ENCODE measurements at regions not wholly inside any gene's neighbourhood (a gene's known extent, or its start where the extent isn't known, plus 50 kb on each side); places are given as distances from the start of the nearest gene placed in this dataset.

DNA sequence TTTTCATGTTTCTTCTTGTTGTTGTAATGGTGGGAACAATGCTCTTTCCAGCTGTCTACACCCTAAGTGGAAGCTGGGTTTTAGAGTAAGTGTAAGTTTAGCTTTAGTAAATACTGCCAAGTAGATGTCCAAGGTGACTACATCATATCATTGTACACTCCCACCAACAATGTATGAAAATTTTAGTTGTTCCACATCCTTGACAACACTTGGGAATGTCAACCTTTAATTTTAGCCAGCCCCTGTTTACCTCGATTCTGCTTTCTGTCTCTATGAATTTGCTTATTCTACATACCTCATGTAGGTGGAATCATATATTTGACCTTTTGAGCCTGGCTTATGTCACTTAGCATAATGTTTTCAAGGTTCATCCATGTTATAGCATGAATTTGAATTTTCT is 93.0 kb downstream of the MTPAP start:
- DNase-seq (ENCODE audit: low spot score): no peak

- DNase-seq (ENCODE audit: low spot score): no peak
Measured at GRCh38 chr10:30254926-30255325, 94.2 kb downstream of the MTPAP start.

GRCh38 chr10:30248728-30249127 is 100.3 kb downstream of the MTPAP start:
- no peak for DNase-seq (ENCODE audit: low spot score)

GRCh38 chr10:30247704-30248103 is 101.4 kb downstream of the MTPAP start:
- no peak for DNase-seq (ENCODE audit: low spot score)

DNA sequence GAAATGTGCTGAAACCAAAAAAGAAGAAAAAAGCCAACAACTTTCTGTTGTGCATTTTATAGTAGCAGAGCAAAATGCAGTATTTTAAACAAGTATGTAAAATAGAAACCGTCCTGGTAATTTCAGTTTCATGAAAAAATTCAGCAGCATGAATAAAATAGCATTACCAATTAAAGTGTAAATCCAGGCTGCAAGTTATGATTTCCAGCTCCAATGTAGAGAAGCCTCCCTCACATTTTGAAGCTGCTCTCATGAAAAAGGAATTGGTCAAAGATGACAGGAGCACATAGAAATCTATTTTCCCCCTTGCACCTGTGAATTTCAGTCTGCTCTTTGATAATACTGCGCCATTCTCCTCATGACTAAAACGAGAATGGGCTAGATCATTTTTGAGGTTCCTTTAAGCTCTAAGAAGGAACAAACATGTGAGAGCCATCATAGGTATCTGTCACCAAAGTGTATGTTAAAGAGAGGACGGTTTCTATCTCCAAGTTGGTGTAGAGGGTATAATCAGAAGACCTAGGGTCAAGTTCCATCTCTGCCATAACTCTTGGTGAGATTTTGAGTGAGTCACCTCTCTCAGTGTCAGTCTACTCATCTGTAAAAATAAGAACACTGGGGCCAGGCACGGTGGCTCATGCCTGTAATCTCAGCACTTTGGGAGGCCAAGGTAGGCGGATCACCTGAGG is 107.5 kb downstream of the MTPAP start:
- no peak for DNase-seq (ENCODE audit: low spot score)

- no peak for DNase-seq (ENCODE audit: low spot score)
Measured at GRCh38 chr10:30238836-30239235, 110.2 kb downstream of the MTPAP start.

- DNase-seq (ENCODE audit: low spot score): no peak
Measured at GRCh38 chr10:30233186-30233959, 115.7 kb downstream of the MTPAP start.

DNA sequence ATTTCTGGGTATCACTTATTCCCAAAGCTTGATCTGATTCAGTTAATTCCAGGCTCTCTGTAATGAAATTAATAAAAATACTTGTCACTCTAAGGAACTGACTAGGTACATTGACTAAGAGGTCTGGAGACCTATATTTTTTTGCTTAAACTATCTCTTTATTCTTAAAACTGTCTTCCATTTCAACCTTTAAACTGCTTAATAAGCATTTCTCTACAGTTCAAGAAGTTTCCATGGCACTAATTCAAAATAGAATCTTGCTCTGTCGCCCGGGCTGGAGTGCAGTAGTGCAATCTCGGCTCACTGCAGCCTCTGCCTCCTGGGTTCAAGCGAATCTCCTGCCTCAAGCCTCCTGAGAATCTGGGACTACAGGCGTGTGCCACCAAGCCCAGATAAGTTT is 117.4 kb downstream of the MTPAP start:
- DNase-seq (ENCODE audit: low spot score): no peak

- DNase-seq (ENCODE audit: low spot score): peak; percentile 29
Measured at GRCh38 chr10:30231071-30231652, 117.9 kb downstream of the MTPAP start.

- no peak for DNase-seq (ENCODE audit: low spot score)
Measured at GRCh38 chr10:30229536-30229935, 119.5 kb downstream of the MTPAP start.

DNA sequence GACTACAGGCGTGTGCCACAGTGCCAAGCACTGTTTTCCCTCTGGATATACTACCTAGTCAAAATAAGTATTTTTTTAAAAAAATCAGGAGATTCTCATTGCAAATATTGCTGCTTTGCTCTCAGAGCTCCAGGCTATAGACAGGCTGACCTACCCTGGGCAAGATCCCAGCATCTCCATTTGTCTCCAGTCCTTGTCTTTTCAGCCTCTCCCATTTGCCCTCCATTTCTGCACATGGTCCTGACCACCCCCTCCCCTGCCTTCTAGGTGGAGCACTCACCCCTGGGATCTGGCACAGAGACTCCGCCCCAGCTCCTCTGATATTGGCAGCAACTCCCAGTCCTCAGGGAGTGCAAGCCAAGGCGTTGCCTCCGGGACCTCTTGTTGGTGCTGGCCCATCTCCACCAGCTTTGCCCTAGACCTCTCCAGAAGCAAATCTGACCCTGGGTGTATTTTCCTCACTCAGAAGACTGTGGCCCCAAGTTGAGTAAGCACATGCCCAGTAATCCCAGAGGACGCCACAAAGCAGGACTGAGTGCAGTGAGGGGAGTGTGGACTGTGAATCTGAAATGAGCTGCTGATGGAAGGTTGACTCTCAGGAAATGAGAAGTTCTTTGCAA is 120.6 kb downstream of the MTPAP start:
- DNase-seq (ENCODE audit: low spot score): no peak

- DNase-seq (ENCODE audit: low spot score): no peak
Measured at GRCh38 chr10:30227481-30227880, 121.6 kb downstream of the MTPAP start.

DNA sequence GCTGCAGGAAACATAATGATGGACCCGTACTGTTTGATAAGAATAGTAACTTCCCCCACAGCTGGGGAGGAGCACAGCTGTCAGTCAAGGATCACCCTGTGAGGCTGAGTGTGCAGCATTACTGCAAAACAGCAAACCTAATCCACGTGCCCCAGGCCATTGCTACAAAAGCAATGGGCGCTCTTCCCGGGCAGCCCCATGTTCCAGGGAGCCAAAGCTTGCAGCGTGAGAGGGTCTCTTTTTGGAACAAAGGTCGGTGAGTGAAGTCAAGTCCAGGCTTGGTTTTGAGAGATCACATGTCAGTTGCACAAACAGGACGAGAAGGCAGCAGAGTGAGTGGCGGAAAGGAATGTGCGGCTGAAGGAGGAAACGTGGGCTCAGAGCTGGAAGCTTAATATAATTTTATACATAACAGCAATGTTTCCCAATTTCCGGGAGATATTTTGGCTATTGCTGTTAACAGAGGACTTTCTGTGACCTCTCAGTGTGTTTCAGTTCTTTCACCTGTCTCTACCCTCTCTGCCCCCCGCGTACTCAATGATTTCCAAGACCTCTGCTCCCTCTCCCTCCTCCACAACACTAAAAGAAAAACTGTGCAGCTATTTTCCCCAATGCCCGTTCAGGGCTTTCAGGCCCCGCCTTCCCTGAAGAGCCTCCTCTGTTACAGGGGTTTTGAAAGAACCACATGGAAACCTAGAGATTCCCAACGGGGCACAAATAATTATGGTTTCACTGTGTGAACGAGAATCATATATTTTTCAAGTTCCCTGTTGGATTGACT is 128.9 kb downstream of the MTPAP start:
- DNase-seq (ENCODE audit: low spot score): peak; percentile 77

GRCh38 chr10:30216821-30217220 is 132.3 kb downstream of the MTPAP start:
- no peak for DNase-seq (ENCODE audit: low spot score)

DNA sequence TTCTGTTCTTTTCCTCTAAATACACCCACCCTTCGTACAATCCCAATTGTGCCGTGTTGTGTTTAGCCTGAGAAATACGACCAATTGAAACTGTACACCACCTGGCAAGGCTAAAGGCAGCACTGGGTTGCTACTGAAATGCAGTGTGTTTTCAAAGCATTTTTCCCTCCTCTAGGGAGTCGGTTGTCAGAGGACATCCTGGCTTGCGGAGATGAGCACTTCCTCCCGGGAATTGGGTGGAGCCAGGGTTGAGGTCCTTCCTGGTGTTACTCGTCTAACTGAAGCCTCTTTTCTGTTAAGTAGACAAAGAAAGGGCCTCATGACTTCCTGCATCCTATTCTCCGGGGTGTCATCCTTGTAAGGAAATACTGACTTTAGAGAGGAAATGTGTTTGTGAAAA is 133.5 kb downstream of the MTPAP start:
- no peak for DNase-seq (ENCODE audit: low spot score)

GRCh38 chr10:30215141-30215540 is 133.9 kb downstream of the MTPAP start:
- DNase-seq (ENCODE audit: low spot score): no peak

GRCh38 chr10:30210296-30210695 is 138.8 kb downstream of the MTPAP start:
- no peak for DNase-seq (ENCODE audit: low spot score)

DNA sequence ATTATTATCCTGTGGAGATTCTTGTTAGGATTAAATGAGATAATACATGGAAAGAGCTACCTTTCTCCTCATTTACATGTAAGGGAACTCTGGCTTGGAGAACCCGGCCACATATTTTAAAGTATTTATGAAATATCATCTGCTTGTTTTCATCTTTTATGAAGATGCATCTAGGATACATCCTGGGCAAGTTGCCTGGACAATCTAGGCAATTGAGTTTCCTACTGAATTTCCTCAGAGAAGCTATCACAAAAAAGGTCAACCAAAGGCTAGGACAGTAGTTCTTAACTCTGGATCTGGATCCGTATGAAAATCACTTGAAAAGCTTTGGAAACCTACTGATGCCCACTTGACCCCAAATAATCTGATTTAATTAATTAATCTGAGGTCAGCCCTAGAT is 140.7 kb downstream of the MTPAP start:
- DNase-seq (ENCODE audit: low spot score): no peak

- no peak for DNase-seq (ENCODE audit: low spot score)
Measured at GRCh38 chr10:30207485-30208052, 141.5 kb downstream of the MTPAP start.

GRCh38 chr10:30200017-30200415 is 140.6 kb upstream of the JCAD start:
- DNase-seq (ENCODE audit: low spot score): no peak

- DNase-seq (ENCODE audit: low spot score): no peak
Measured at GRCh38 chr10:30199376-30200016, 140.1 kb upstream of the JCAD start.
